ENCODE measurements at regions not wholly inside any gene's neighbourhood (a gene's known extent, or its start where the extent isn't known, plus 50 kb on each side); places are given as distances from the start of the nearest gene placed in this dataset.

DNA sequence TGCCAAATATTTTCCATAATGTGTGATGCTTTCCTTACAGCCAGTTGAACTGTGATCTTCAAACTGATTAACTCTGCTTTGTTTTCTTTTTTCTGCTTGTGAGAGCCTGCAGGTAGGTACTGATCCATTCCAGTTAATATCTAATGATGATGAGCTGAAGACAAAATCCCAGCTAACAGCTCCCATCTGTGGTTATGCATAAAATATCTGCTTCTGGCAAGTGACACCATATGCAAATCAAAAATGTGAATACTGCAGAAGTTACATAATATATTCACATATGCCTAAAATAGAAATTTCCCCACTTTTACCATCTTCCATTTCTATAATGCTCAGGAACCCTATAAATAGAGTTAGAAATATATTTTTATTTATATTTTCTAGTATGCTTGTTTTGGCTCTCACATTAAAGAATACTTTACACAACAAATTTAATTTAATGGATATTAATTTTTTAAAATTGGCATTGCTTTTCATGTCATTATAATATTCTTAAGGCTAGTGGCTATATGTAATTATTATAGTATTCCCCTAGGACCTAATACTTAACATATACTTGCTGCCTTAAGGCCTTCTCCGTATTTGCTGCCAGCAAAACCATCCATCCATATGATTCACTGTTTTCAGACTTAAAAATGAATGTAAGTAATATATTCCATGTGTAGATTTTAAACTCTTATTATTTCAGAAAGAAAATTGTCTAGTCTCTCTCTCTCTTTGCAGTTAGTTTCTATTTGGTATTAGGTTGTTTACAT, 83.8 kb downstream of the CCER1 start:
- Histone ChIP-seq H3K27me3 (ENCODE audit: control insufficient read depth, insufficient read depth, low read length) (no peaks in the 10 kb centered on the region), H3K36me3 (ENCODE audit: control insufficient read depth, insufficient read depth, low read length) (no peaks in the 10 kb centered on the region), H3K27ac (ENCODE audit: insufficient read depth, low read length, poor library complexity, severe bottlenecking) (no peak overlapping the region), H3K4me3 (ENCODE audit: low read depth, low read length) (no peak overlapping the region), H3K9me3 (ENCODE audit: control insufficient read depth in 2 of 2, low read length in 2 of 2) (no peaks in the 10 kb centered on the region), H3K4me1 (ENCODE audit: control insufficient read depth, insufficient read depth, low read length, poor library complexity, severe bottlenecking) (no peaks in the 10 kb centered on the region)
- DNase-seq, result no peak
- no peaks in the 10 kb centered on the region for H3K27me3 Mint-ChIP-seq
- H3K27ac Mint-ChIP-seq, result no peak overlapping the region
- no peak overlapping the region for H3K4me3 Mint-ChIP-seq
- peaks cover 0 to 2% (median 0%) of the 10 kb centered on the region in 7 donors for H3K9me3 Mint-ChIP-seq
- no peak for ATAC-seq (ENCODE audit: low read depth in 2 of 2)
- H3K4me1 Mint-ChIP-seq, result no peaks in the 10 kb centered on the region
- no peaks in the 10 kb centered on the region for H3K36me3 Mint-ChIP-seq

DNA sequence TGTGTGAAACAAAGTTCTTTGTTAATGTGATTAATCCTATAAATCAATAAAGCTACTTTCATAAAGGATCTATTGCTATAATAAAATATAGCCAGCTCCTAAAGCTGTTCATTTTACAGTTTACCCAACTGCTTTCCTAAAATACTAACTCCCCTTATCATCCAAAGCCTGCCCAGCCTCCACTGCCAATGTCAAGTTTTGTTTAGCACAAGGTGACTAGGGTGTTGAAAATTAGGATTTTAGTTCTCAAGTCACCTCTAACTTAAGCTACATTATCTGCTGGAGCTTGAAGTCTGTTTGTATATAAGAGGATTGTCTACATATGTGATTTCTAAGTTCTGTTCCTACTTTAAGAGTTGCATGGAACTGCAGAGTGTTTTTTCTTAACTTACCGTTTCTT, 86.3 kb downstream of the CCER1 start:
- Histone ChIP-seq H3K36me3 (ENCODE audit: control insufficient read depth, insufficient read depth, low read length) (no peaks in the 10 kb centered on the region), H3K27me3 (ENCODE audit: control insufficient read depth, insufficient read depth, low read length) (no peaks in the 10 kb centered on the region), H3K9me3 (ENCODE audit: control insufficient read depth in 2 of 2, low read length in 2 of 2) (no peaks in the 10 kb centered on the region), H3K4me1 (ENCODE audit: control insufficient read depth, insufficient read depth, low read length, poor library complexity, severe bottlenecking) (no peaks in the 10 kb centered on the region), H3K27ac (ENCODE audit: insufficient read depth, low read length, poor library complexity, severe bottlenecking) (no peak overlapping the region), H3K4me3 (ENCODE audit: low read depth, low read length) (no peak overlapping the region)
- Mint-ChIP-seq H3K9me3 (no peaks in the 10 kb centered on the region), H3K4me3 (no peak overlapping the region), H3K27me3 (no peaks in the 10 kb centered on the region), H3K27ac (no peak overlapping the region), H3K4me1 (no peaks in the 10 kb centered on the region), H3K36me3 (no peaks in the 10 kb centered on the region)
- DNase-seq (no peak), ATAC-seq (ENCODE audit: low read depth in 2 of 2) (no peak)

DNA sequence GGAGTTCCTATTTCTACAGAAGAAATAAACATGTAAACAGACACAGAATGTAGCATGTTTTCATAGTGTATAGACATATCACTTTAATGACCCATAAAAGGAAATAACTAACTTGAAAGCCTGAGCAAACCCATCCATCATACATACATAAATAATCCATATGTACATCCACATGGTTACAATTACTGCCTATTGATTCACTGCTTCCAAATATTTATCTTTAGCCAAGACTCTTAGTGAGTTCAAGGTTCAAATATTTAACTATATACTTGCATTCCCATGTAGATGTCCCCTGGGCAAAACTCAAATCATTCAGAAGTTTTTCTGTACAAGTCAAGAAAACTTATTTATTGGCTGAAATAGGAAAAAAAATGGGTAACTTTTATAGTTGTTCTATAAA, 95.4 kb downstream of the CCER1 start:
- DNase-seq (no peak), ATAC-seq (ENCODE audit: low read depth in 2 of 2) (no peak)
- Mint-ChIP-seq H3K4me1 (no peaks in the 10 kb centered on the region), H3K27ac (no peak overlapping the region), H3K36me3 (no peaks in the 10 kb centered on the region), H3K4me3 (no peak overlapping the region), H3K9me3 (peaks cover 0 to 2% (median 0%) of the 10 kb centered on the region in 7 donors), H3K27me3 (no peaks in the 10 kb centered on the region)
- Histone ChIP-seq H3K4me1 (ENCODE audit: control insufficient read depth, insufficient read depth, low read length, poor library complexity, severe bottlenecking) (no peaks in the 10 kb centered on the region), H3K4me3 (ENCODE audit: low read depth, low read length) (no peak overlapping the region), H3K27me3 (ENCODE audit: control insufficient read depth, insufficient read depth, low read length) (peaks cover 2% of the 10 kb centered on the region), H3K27ac (ENCODE audit: insufficient read depth, low read length, poor library complexity, severe bottlenecking) (no peak overlapping the region), H3K9me3 (ENCODE audit: control insufficient read depth in 2 of 2, low read length in 2 of 2) (no peaks in the 10 kb centered on the region), H3K36me3 (ENCODE audit: control insufficient read depth, insufficient read depth, low read length) (no peaks in the 10 kb centered on the region)

DNA sequence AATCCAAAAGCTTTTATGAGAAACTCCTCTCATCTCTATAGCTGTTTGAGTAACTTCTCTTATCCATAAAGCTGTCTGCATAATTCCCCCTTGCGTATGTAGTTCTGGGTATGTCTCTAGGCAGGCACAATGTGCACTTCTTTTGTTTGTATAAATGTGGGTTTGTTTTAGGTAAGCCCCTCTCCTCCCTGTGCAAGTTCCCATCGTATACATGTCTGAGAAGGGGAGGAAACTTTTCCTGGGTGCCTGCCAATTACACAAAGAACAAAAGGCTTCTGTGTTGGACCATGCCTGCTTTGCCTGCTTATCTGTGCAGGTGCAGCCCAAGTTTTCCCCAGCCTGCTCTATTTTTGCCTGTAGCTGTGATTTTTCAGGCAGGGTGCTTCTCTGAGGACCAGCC, 96.7 kb downstream of the CCER1 start:
- H3K27me3 ChIP-seq (ENCODE audit: control insufficient read depth, insufficient read depth, low read length), result peaks cover 2% of the 10 kb centered on the region
- H3K9me3 Mint-ChIP-seq, result peaks cover 0 to 2% (median 0%) of the 10 kb centered on the region in 7 donors
- H3K4me1 Mint-ChIP-seq, result peaks cover 0 to 4% (median 0%) of the 10 kb centered on the region in 4 donors
- ATAC-seq (ENCODE audit: low read depth in 2 of 2), result no peak
- no peaks in the 10 kb centered on the region for H3K27me3 Mint-ChIP-seq
- DNase-seq, result no peak
- no peaks in the 10 kb centered on the region for H3K36me3 Mint-ChIP-seq
- H3K4me3 Mint-ChIP-seq, result no peak overlapping the region
- no peaks in the 10 kb centered on the region for H3K4me1 ChIP-seq (ENCODE audit: control insufficient read depth, insufficient read depth, low read length, poor library complexity, severe bottlenecking)
- H3K4me3 ChIP-seq (ENCODE audit: low read depth, low read length), result no peak overlapping the region
- H3K27ac Mint-ChIP-seq, result no peak overlapping the region
- no peaks in the 10 kb centered on the region for H3K36me3 ChIP-seq (ENCODE audit: control insufficient read depth, insufficient read depth, low read length)
- no peak overlapping the region for H3K27ac ChIP-seq (ENCODE audit: insufficient read depth, low read length, poor library complexity, severe bottlenecking)
- H3K9me3 ChIP-seq (ENCODE audit: control insufficient read depth in 2 of 2, low read length in 2 of 2), result no peaks in the 10 kb centered on the region

DNA sequence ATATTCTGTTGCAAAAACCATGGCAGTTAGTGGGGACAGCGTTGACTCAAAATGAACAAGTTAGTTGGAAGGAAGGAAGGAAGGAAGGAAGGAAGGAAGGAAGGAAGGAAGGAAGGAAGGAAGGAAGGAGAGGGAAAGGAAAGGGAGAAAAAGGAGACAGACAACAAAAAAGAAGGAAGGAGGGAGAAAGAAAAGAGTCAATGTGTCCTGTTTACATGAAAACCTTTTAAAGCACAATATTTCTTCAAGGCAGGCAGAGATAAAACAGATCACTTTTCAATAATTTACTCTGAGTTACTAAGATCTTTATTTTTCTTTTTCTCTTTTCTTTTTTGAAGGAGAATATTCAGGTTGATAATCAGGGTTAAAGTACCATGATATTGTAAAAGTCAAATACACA, 99.4 kb downstream of the CCER1 start:
- H3K9me3 Mint-ChIP-seq, result no peaks in the 10 kb centered on the region
- Histone ChIP-seq H3K27me3 (ENCODE audit: control insufficient read depth, insufficient read depth, low read length) (peaks cover 2% of the 10 kb centered on the region), H3K4me1 (ENCODE audit: control insufficient read depth, insufficient read depth, low read length, poor library complexity, severe bottlenecking) (no peaks in the 10 kb centered on the region), H3K36me3 (ENCODE audit: control insufficient read depth, insufficient read depth, low read length) (no peaks in the 10 kb centered on the region), H3K9me3 (ENCODE audit: control insufficient read depth in 2 of 2, low read length in 2 of 2) (no peaks in the 10 kb centered on the region), H3K4me3 (ENCODE audit: low read depth, low read length) (no peak overlapping the region), H3K27ac (ENCODE audit: insufficient read depth, low read length, poor library complexity, severe bottlenecking) (no peak overlapping the region)
- no peak for DNase-seq
- H3K36me3 Mint-ChIP-seq, result no peaks in the 10 kb centered on the region
- no peak overlapping the region for H3K27ac Mint-ChIP-seq
- no peak for ATAC-seq (ENCODE audit: low read depth in 2 of 2)
- peaks cover 4% of the 10 kb centered on the region for H3K27me3 Mint-ChIP-seq
- peaks cover 0 to 4% (median 0%) of the 10 kb centered on the region in 4 donors for H3K4me1 Mint-ChIP-seq
- H3K4me3 Mint-ChIP-seq, result no peak overlapping the region

DNA sequence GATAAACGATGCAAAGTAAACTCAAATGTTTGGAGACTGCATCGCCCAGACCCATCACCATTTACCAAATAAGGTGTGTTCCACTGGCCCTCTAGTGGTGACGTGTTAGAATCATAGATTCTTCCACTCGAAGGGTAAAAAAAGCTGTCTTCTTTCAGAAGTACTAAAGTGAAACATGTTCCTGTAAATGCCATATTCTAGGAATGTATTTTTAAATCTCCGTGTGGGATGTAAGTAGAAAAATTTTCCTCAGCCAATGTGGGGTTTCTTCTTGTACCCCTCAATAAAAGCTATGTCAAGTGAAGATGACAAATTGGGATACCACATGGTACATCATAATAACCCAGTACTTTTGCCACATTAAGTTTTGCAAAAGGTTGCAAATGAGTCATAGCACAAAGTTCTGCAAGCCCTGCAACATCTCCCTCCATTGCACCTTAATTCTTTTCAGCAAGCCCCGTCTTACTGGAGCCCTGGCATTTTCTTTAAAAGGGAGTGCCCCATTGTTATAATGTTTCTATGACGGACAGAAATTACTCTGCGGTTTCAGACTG, 100.8 kb downstream of the CCER1 start:
- no peak overlapping the region for H3K4me3 Mint-ChIP-seq
- H3K27ac ChIP-seq (ENCODE audit: insufficient read depth, low read length, poor library complexity, severe bottlenecking), result no peak overlapping the region
- H3K9me3 Mint-ChIP-seq, result no peaks in the 10 kb centered on the region
- no peaks in the 10 kb centered on the region for H3K9me3 ChIP-seq (ENCODE audit: control insufficient read depth in 2 of 2, low read length in 2 of 2)
- H3K4me1 Mint-ChIP-seq, result peaks cover 0 to 4% (median 0%) of the 10 kb centered on the region in 4 donors
- no peaks in the 10 kb centered on the region for H3K36me3 ChIP-seq (ENCODE audit: control insufficient read depth, insufficient read depth, low read length)
- H3K4me1 ChIP-seq (ENCODE audit: control insufficient read depth, insufficient read depth, low read length, poor library complexity, severe bottlenecking), result no peaks in the 10 kb centered on the region
- H3K27me3 ChIP-seq (ENCODE audit: control insufficient read depth, insufficient read depth, low read length), result peaks cover 2% of the 10 kb centered on the region
- peaks cover 8% of the 10 kb centered on the region for H3K27me3 Mint-ChIP-seq
- no peaks in the 10 kb centered on the region for H3K36me3 Mint-ChIP-seq
- DNase-seq (peak in 2 of 3 donors; percentile 4 to 39), ATAC-seq (ENCODE audit: low read depth in 2 of 2) (peak in 1 of 2 donors; percentile 53)
- no peak overlapping the region for H3K4me3 ChIP-seq (ENCODE audit: low read depth, low read length)
- H3K27ac Mint-ChIP-seq, result no peak overlapping the region

DNA sequence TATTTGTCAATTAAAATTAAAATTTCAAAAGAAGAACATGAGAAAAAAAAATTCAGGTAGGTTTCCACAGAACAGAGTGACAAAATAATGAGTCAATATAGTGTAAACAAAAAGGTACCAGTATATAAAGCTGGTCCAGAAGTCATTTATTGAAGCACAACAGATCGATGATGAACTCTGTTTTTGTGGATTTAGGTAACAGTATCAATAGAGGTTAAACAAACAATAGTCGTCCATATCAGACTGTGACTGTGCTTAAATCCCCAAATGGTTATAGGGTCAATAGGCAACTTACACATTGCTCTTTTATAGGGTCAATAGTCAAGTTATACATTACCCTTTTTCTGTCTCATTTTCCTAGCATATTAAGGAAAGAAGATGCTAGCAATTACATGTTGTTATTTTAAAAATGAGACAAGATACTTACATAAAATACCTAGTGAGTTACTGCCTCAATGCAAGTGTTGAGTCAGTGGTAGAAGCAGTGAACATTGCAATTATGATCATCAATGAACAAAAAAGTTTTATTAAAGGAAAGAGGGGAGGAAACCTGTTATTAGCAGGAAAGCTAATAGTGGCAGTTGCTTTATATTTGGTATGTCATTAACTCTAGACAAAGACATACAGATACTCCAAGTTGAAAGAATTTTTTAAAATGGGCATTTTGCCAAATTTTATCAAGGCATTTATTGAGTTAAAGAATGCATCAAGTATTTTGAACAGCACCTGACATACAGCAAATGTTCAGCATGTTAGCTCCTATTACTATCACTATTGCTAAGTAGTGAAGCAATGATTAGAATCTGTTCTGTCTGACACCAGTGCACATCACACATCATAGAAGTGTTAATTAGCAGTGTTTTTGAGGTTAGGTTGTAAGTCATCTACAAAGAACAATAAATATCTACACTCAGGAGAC, 102.9 kb downstream of the CCER1 start:
- H3K36me3 ChIP-seq (ENCODE audit: control insufficient read depth, insufficient read depth, low read length), result no peaks in the 10 kb centered on the region
- no peaks in the 10 kb centered on the region for H3K4me1 ChIP-seq (ENCODE audit: control insufficient read depth, insufficient read depth, low read length, poor library complexity, severe bottlenecking)
- no peak overlapping the region for H3K4me3 ChIP-seq (ENCODE audit: low read depth, low read length)
- no peaks in the 10 kb centered on the region for H3K9me3 Mint-ChIP-seq
- DNase-seq (no peak), ATAC-seq (ENCODE audit: low read depth in 2 of 2) (no peak)
- no peaks in the 10 kb centered on the region for H3K36me3 Mint-ChIP-seq
- no peak overlapping the region for H3K27ac ChIP-seq (ENCODE audit: insufficient read depth, low read length, poor library complexity, severe bottlenecking)
- H3K4me3 Mint-ChIP-seq, result no peak overlapping the region
- H3K4me1 Mint-ChIP-seq, result peaks cover 0 to 4% (median 0%) of the 10 kb centered on the region in 4 donors
- peaks cover 2% of the 10 kb centered on the region for H3K27me3 ChIP-seq (ENCODE audit: control insufficient read depth, insufficient read depth, low read length)
- H3K27ac Mint-ChIP-seq, result no peak overlapping the region
- peaks cover 8% of the 10 kb centered on the region for H3K27me3 Mint-ChIP-seq
- H3K9me3 ChIP-seq (ENCODE audit: control insufficient read depth in 2 of 2, low read length in 2 of 2), result no peaks in the 10 kb centered on the region

All from CD4-positive, CD25-positive, alpha-beta regulatory T cell (primary cell).